ENCODE measurements at regions not wholly inside any gene's neighbourhood (a gene's known extent, or its start where the extent isn't known, plus 50 kb on each side); places are given as distances from the start of the nearest gene placed in this dataset.
"Not testable (repeated sequence)": the region's sequence is repeated elsewhere in the genome, so short reads cannot be mapped to it uniquely, and the experiment has no call there.

- no peaks in the 10 kb centered on the region for H3K27me3 ChIP-seq
- ATAC-seq (peak in 2 of 4 donors; percentile 36 to 57), DNase-seq (no peak)
- H3K27ac ChIP-seq, result no peak overlapping the region
- intact Hi-C loops (cut with DNase I), result no loop called here
- WGBS (ENCODE audit: insufficient coverage, low coverage, low lambda C conversion rate, missing lambda C conversion rate), result 58% methylated on average over 9 of the region's 9 CpGs
- H3K36me3 ChIP-seq, result no peaks in the 10 kb centered on the region
- TF ChIP-seq POLR2A (IDR thresholded peaks at IDR 0.05), result no peak
- TF ChIP-seq, protein P1, sequence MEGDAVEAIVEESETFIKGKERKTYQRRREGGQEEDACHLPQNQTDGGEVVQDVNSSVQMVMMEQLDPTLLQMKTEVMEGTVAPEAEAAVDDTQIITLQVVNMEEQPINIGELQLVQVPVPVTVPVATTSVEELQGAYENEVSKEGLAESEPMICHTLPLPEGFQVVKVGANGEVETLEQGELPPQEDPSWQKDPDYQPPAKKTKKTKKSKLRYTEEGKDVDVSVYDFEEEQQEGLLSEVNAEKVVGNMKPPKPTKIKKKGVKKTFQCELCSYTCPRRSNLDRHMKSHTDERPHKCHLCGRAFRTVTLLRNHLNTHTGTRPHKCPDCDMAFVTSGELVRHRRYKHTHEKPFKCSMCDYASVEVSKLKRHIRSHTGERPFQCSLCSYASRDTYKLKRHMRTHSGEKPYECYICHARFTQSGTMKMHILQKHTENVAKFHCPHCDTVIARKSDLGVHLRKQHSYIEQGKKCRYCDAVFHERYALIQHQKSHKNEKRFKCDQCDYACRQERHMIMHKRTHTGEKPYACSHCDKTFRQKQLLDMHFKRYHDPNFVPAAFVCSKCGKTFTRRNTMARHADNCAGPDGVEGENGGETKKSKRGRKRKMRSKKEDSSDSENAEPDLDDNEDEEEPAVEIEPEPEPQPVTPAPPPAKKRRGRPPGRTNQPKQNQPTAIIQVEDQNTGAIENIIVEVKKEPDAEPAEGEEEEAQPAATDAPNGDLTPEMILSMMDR (IDR thresholded peaks at IDR 0.05), result no peak
- no peak overlapping the region for H3K4me3 ChIP-seq
- no peaks in the 10 kb centered on the region for H3K9me3 ChIP-seq
- H3K4me1 ChIP-seq, result no peaks in the 10 kb centered on the region
Measured at GRCh38 chr10:28400176-28400575, 97.3 kb upstream of the MPP7 start.

GRCh38 chr10:28400681-28401080 lies 97.8 kb upstream of the MPP7 start:
- Histone ChIP-seq H3K27me3 (no peaks in the 10 kb centered on the region), H3K36me3 (no peaks in the 10 kb centered on the region), H3K27ac (no peak overlapping the region), H3K4me3 (no peak overlapping the region), H3K4me1 (no peaks in the 10 kb centered on the region), H3K9me3 (no peaks in the 10 kb centered on the region)
- TF ChIP-seq POLR2A (IDR thresholded peaks at IDR 0.05), result no peak
- TF ChIP-seq, protein P1 (IDR thresholded peaks at IDR 0.05), result no peak
- intact Hi-C loops (cut with DNase I), result no loop called here
- WGBS (ENCODE audit: insufficient coverage, low coverage, low lambda C conversion rate, missing lambda C conversion rate), result 73% methylated on average over 1 of the region's 5 CpGs
- DNase-seq (no peak), ATAC-seq (peak; percentile 52 to 74 (median 63))

DNA sequence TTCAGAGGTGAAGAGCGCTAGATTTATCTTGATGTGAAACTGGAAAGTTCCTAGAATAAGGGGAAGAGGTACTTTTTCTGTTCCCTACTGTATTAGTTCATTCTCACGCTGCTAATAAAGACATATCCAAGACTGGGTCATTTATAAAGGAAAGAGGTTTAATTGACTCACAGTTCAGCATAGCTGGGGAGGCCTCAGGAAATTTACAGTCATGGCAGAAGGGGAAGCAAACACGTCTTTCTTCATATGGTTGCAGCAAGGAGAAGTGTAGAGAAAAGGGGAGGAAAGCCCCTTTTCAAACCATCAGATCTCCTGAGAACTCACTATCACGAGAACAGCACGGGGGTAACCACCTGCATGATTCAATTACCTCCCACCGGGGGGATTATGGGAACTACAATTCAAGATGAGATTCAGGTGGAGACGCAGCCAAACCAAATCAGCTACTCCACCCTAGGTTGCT lies 99.8 kb upstream of the MPP7 start:
- ATAC-seq, result peak in 3 of 4 donors; percentile 11 to 33 (median 28)
- H3K9me3 ChIP-seq; H3K27me3 ChIP-seq; H3K36me3 ChIP-seq; H3K4me3 ChIP-seq; intact Hi-C loops (cut with DNase I); H3K27ac ChIP-seq; H3K4me1 ChIP-seq: not testable (repeated sequence)
- peak in 1 of 3 donors; percentile 35 for DNase-seq
- WGBS (ENCODE audit: insufficient coverage, low coverage, low lambda C conversion rate, missing lambda C conversion rate), result 46% methylated on average over 7 of the region's 7 CpGs

- DNase-seq (peak in 1 of 3 donors; percentile 18), ATAC-seq (no peak)
- Histone ChIP-seq H3K4me3 (no peak overlapping the region), H3K9me3 (no peaks in the 10 kb centered on the region), H3K27ac (no peak overlapping the region), H3K4me1 (no peaks in the 10 kb centered on the region), H3K27me3 (no peaks in the 10 kb centered on the region), H3K36me3 (no peaks in the 10 kb centered on the region)
- intact Hi-C loops (cut with DNase I), result no loop called here
- TF ChIP-seq POLR2A (IDR thresholded peaks at IDR 0.05), result no peak
- TF ChIP-seq, protein P1 (IDR thresholded peaks at IDR 0.05), result no peak
- 92% methylated on average over 2 of the region's 2 CpGs for WGBS (ENCODE audit: insufficient coverage, low coverage, low lambda C conversion rate, missing lambda C conversion rate)
Measured at GRCh38 chr10:28403090-28403489, 100.2 kb upstream of the MPP7 start.

DNA sequence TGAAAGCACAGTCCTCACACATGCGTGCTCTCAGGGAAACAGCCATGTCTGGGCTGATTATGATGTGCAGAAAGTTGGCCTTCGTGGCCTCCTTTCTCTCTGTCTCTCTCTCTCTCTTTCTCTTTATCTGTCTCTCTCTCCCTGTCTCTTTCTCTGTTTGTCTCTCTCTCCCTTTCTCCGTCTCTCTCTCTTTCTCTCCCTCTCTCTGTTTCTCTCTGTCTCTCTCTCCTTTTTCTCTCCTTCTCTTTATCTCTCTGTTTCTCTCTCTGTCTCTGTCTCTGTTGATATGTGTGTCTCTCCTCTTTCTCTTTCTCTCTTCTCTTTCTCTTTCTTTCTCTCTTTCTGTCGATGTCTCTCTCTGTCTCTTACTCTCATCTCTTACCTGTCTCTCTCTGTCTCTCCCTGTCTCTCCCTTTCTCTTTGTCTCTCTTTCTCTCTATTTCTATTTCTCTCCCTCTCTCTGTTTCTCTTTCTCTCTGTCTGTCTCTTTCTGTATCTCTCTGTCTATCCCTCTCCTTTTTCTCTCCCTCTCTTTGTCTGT lies 105.4 kb upstream of the MPP7 start:
- 81% methylated on average over 4 of the region's 4 CpGs for WGBS (ENCODE audit: insufficient coverage, low coverage, low lambda C conversion rate, missing lambda C conversion rate)
- intact Hi-C loops (cut with DNase I), result no loop called here
- no peaks in the 10 kb centered on the region for H3K36me3 ChIP-seq

More for the DNA sequence above, 105.4 kb upstream of the MPP7 start:
- TF ChIP-seq, protein P1 (IDR thresholded peaks at IDR 0.05), result no peak
- no peak for TF ChIP-seq POLR2A (IDR thresholded peaks at IDR 0.05)
- no peaks in the 10 kb centered on the region for H3K4me1 ChIP-seq
- no peak overlapping the region for H3K4me3 ChIP-seq
- no peak for ATAC-seq
- DNase-seq, result no peak
- no peak overlapping the region for H3K27ac ChIP-seq
- no peaks in the 10 kb centered on the region for H3K9me3 ChIP-seq
- H3K27me3 ChIP-seq, result no peaks in the 10 kb centered on the region
